CD14-positive monocyte (primary cell): ENCODE measurements at regions not wholly inside any gene's neighbourhood (a gene's known extent, or its start where the extent isn't known, plus 50 kb on each side); places are given as distances from the start of the nearest gene placed in this dataset.
A peak's percentile ranks its signal among the peaks of the same experiment; 100 is the strongest.

ENCODE experiments used
- DNase-seq, 3 donors: peaks; one replicate each; pipeline ENCODE4 v3.0.0-alpha.2; 2011 to 2022
- H2AFZ ChIP-seq: 2 replicates; pipeline ENCODE4 v1.6.0; 2012; ENCODE audit warnings: mild to moderate bottlenecking, low read depth, low read length, inconsistent platforms; ENCODE audit not compliant: insufficient read depth, poor library complexity, severe bottlenecking
- H3K27ac ChIP-seq, 2 donors: 1 replicate in 1 of 2; 2 replicates in 1 of 2; pipeline ENCODE4 v1.5.1; 2012 to 2013; ENCODE audit warnings: low read length in 2 of 2, control low read depth in 1 of 2, inconsistent platforms in 1 of 2, low read depth in 1 of 2, mild to moderate bottlenecking in 1 of 2
- H3K27me3 ChIP-seq, 2 donors: one replicate each; pipeline versions ENCODE4 v1.6.0 to v1.6.1; 2011 to 2013; ENCODE audit warnings: low read length in 2 of 2; ENCODE audit not compliant: control insufficient read depth in 2 of 2, insufficient read depth in 2 of 2
- H3K36me3 ChIP-seq, 2 donors: replicated peaks in 1 of 2; 1 replicate in 1 of 2; 2 replicates in 1 of 2; pipeline versions ENCODE4 v1.5.1 to v1.6.1; 2012 to 2013; ENCODE audit warnings: low read length in 2 of 2, control low read depth in 1 of 2, inconsistent platforms in 1 of 2, mild to moderate bottlenecking in 1 of 2; ENCODE audit not compliant: insufficient read depth in 2 of 2, control insufficient read depth in 1 of 2
- H3K4me1 ChIP-seq, 2 donors: 1 replicate in 1 of 2; 2 replicates in 1 of 2; pipeline versions ENCODE4 v1.5.1 to v1.6.1; 2012 to 2013; ENCODE audit warnings: low read length in 2 of 2, control low read depth in 1 of 2, inconsistent platforms in 1 of 2, mild to moderate bottlenecking in 1 of 2, moderate library complexity in 1 of 2; ENCODE audit not compliant: insufficient read depth in 2 of 2, control insufficient read depth in 1 of 2
- H3K4me2 ChIP-seq: replicated peaks from 2 replicates; pipeline ENCODE3; 2012; ENCODE audit warnings: low read length, moderate library complexity, mild to moderate bottlenecking; ENCODE audit not compliant: poor library complexity, severe bottlenecking; ENCODE audit errors: extremely low read depth
- H3K4me3 ChIP-seq, 3 experiments: fragments of 200-600 bp in 1 of 3; sonication (generic) in 1 of 3; replicated peaks in 1 of 3; 1 replicate in 2 of 3; 2 replicates in 1 of 3; pipeline ENCODE4 v1.5.1; 2011 to 2013; ENCODE audit warnings: low read length in 3 of 3, mild to moderate bottlenecking in 3 of 3, control low read depth in 2 of 3, low read depth in 2 of 3, inconsistent platforms in 1 of 3, moderate library complexity in 1 of 3
- H3K79me2 ChIP-seq: 2 replicates; pipeline ENCODE4 v1.6.0; 2012; ENCODE audit warnings: mild to moderate bottlenecking, control low read depth, inconsistent platforms, low read length, moderate library complexity; ENCODE audit not compliant: insufficient read depth
- H3K9ac ChIP-seq: 2 replicates; pipeline ENCODE4 v1.6.0; 2017; ENCODE audit warnings: low read length, mild to moderate bottlenecking; ENCODE audit not compliant: insufficient read depth, poor library complexity, severe bottlenecking
- H3K9me3 ChIP-seq, 2 donors: replicated peaks in 1 of 2; 1 replicate in 1 of 2; 2 replicates in 1 of 2; pipeline versions ENCODE4 v1.5.1 to v1.6.1; 2012 to 2013; ENCODE audit warnings: low read length in 2 of 2, control low read depth in 1 of 2; ENCODE audit not compliant: control insufficient read depth in 1 of 2, insufficient read depth in 1 of 2
- H4K20me1 ChIP-seq: 2 replicates; pipeline ENCODE4 v1.6.0; 2012; ENCODE audit warnings: mild to moderate bottlenecking, low read length, control low read depth, moderate library complexity; ENCODE audit not compliant: insufficient read depth
- H3K27ac Mint-ChIP-seq, 7 donors: one replicate each; pipeline ENCODE4 v1.8.0; 2020; ENCODE audit warnings: mild to moderate bottlenecking in 7 of 7, mixed read lengths in 7 of 7, moderate library complexity in 6 of 7, inconsistent platforms in 2 of 7
- H3K27me3 Mint-ChIP-seq, 3 donors: one replicate each; pipeline ENCODE4 v1.8.0; 2021 to 2022; ENCODE audit warnings: low read depth in 3 of 3, mild to moderate bottlenecking in 3 of 3, mixed read lengths in 3 of 3, moderate library complexity in 3 of 3, inconsistent platforms in 1 of 3
- H3K36me3 Mint-ChIP-seq, 2 donors: one replicate each; pipeline ENCODE4 v1.8.0; 2020; ENCODE audit warnings: mixed read lengths in 2 of 2, inconsistent platforms in 1 of 2, mild to moderate bottlenecking in 1 of 2
- H3K4me1 Mint-ChIP-seq: one replicate; pipeline ENCODE4 v1.8.0; 2020; ENCODE audit warnings: mild to moderate bottlenecking, mixed read lengths
- H3K4me3 Mint-ChIP-seq, 2 donors: one replicate each; pipeline ENCODE4 v1.8.0; 2020; ENCODE audit warnings: mild to moderate bottlenecking in 2 of 2, mixed read lengths in 2 of 2, moderate library complexity in 1 of 2
- H3K9me3 Mint-ChIP-seq, 7 donors: one replicate each; pipeline ENCODE4 v1.8.0; 2020 to 2022; ENCODE audit warnings: mixed read lengths in 7 of 7, mild to moderate bottlenecking in 6 of 7, moderate library complexity in 6 of 7, inconsistent platforms in 2 of 7
- WGBS: methylation state at CpG from one replicate; pipeline ENCODE4 v1.1.5; 2013; ENCODE audit warnings: missing lambda C conversion rate; ENCODE audit not compliant: insufficient coverage; 5-methylcytosine and 5-hydroxymethylcytosine counted together
- intact Hi-C, 2 donors: fragments of 100-400 bp; cut with micrococcal nuclease; formaldehyde crosslinking; loops; one replicate each; pipeline versions ENCODE4 v1.15.0 to v1.15.1; 2023
- TF ChIP-seq, protein P1 (sequence below): fragments of 200-600 bp; IDR thresholded peaks from one replicate; pipeline ENCODE4 v1.8.0; 2022; ENCODE audit warnings: antibody characterized with exemption, mild to moderate bottlenecking

- intact Hi-C loops: no loop called here
- no peak overlapping the region for H3K27ac Mint-ChIP-seq
- Histone ChIP-seq H2AFZ (no peak overlapping the region), H3K4me3 (no peak overlapping the region), H3K36me3 (no peaks in the 10 kb centered on the region), H3K27ac (no peak overlapping the region), H4K20me1 (no peaks in the 10 kb centered on the region), H3K4me1 (peaks cover 8 to 27% of the 10 kb centered on the region in 2 donors), H3K79me2 (no peaks in the 10 kb centered on the region), H3K9me3 (no peaks in the 10 kb centered on the region), H3K4me2 (peak overlapping the region; percentile 20), H3K27me3 (no peaks in the 10 kb centered on the region), H3K9ac (no peak overlapping the region)
- no CpG with 5 or more reads among the region's 3 CpGs for WGBS
- H3K9me3 Mint-ChIP-seq: peaks cover 0 to 2% (median 0%) of the 10 kb centered on the region in 7 donors
- TF ChIP-seq, protein P1, sequence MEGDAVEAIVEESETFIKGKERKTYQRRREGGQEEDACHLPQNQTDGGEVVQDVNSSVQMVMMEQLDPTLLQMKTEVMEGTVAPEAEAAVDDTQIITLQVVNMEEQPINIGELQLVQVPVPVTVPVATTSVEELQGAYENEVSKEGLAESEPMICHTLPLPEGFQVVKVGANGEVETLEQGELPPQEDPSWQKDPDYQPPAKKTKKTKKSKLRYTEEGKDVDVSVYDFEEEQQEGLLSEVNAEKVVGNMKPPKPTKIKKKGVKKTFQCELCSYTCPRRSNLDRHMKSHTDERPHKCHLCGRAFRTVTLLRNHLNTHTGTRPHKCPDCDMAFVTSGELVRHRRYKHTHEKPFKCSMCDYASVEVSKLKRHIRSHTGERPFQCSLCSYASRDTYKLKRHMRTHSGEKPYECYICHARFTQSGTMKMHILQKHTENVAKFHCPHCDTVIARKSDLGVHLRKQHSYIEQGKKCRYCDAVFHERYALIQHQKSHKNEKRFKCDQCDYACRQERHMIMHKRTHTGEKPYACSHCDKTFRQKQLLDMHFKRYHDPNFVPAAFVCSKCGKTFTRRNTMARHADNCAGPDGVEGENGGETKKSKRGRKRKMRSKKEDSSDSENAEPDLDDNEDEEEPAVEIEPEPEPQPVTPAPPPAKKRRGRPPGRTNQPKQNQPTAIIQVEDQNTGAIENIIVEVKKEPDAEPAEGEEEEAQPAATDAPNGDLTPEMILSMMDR: no peak
- H3K4me1 Mint-ChIP-seq: peaks cover 25% of the 10 kb centered on the region
- H3K36me3 Mint-ChIP-seq: no peaks in the 10 kb centered on the region
- DNase-seq: peak; percentile 30 to 47 (median 33)
- H3K27me3 Mint-ChIP-seq: peaks cover 0 to 1% (median 0%) of the 10 kb centered on the region in 3 donors
- H3K4me3 Mint-ChIP-seq: peak overlapping the region in 1 of 2 donors; percentile 22
Observed at GRCh38 chr1:203930342-203930741, 68.9 kb downstream of the SNRPE start.

DNA sequence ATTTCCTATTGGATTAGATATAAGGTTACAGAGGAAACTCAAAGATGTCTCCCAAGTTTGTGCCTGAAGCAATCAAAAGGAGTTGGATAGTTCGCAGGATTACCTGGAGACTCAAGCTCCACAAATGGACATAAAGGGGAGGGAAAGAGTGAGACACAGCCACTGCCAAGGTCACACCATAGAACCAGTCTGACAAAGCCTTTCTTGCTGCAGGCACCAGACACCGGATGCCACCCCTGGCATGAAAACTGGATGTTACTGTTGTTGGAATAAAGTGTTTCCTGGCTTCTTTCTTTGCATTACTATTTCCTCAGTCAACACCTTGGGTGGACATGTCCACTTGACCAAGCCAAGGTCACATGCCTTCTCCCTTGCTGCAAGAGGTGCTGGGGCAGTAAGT is 70.6 kb downstream of the SNRPE start:
- Mint-ChIP-seq H3K27ac (no peak overlapping the region), H3K27me3 (peaks cover 0 to 2% (median 1%) of the 10 kb centered on the region in 3 donors), H3K9me3 (peaks cover 0 to 1% (median 0%) of the 10 kb centered on the region in 7 donors), H3K4me3 (no peak overlapping the region), H3K36me3 (no peaks in the 10 kb centered on the region), H3K4me1 (peaks cover 21% of the 10 kb centered on the region)
- no peaks in the 10 kb centered on the region for H3K9me3 ChIP-seq
- H3K36me3 ChIP-seq: no peaks in the 10 kb centered on the region
- H3K4me1 ChIP-seq: peaks cover 8 to 27% of the 10 kb centered on the region in 2 donors
- no peaks in the 10 kb centered on the region for H3K27me3 ChIP-seq
- no peak for DNase-seq
- no peak overlapping the region for H3K4me2 ChIP-seq
- no peak overlapping the region for H3K9ac ChIP-seq
- H3K27ac ChIP-seq: no peak overlapping the region
- TF ChIP-seq, protein P1: no peak
- no peak overlapping the region for H2AFZ ChIP-seq
- H3K4me3 ChIP-seq: no peak overlapping the region
- H4K20me1 ChIP-seq: no peaks in the 10 kb centered on the region
- H3K79me2 ChIP-seq: no peaks in the 10 kb centered on the region
- 90% methylated on average over 1 of the region's 2 CpGs for WGBS
- intact Hi-C loops: no loop called here
